DMS153 (cell line): ENCODE measurements at regions not wholly inside any gene's neighbourhood (a gene's known extent, or its start where the extent isn't known, plus 50 kb on each side); places are given as distances from the start of the nearest gene placed in this dataset.
"Not testable (repeated sequence)": the region's sequence is repeated elsewhere in the genome, so short reads cannot be mapped to it uniquely, and the experiment has no call there.

ENCODE experiments used
- DNase-seq: peaks from one replicate; lab custom pipeline; 2025; lab: John Stamatoyannopoulos, UW

- DNase-seq = no peak
Measured at GRCh38 chr13:28607187-28607955, 51.6 kb upstream of the POMP start.

GRCh38 chr13:28606466-28606865 lies 52.5 kb upstream of the POMP start:
- DNase-seq = no peak

- DNase-seq = not testable (repeated sequence)
Measured at GRCh38 chr13:28605147-28605546, 53.8 kb upstream of the POMP start.

- DNase-seq = no peak
Measured at GRCh38 chr13:28603043-28603664, 55.8 kb upstream of the POMP start.

GRCh38 chr13:28602580-28602979 lies 56.4 kb upstream of the POMP start:
- DNase-seq = no peak

- DNase-seq = no peak
Measured at GRCh38 chr13:28601581-28601980, 57.3 kb upstream of the POMP start.

GRCh38 chr13:28597641-28598040 lies 61.3 kb upstream of the POMP start:
- DNase-seq = no peak

GRCh38 chr13:28590461-28590860 lies 68.5 kb upstream of the POMP start:
- no peak for DNase-seq

- no peak for DNase-seq
Measured at GRCh38 chr13:28588296-28588695, 70.6 kb upstream of the POMP start.

GRCh38 chr13:28587174-28587540 lies 71.8 kb upstream of the POMP start:
- no peak for DNase-seq

GRCh38 chr13:28586439-28587173 lies 72.3 kb upstream of the POMP start:
- DNase-seq = no peak

- DNase-seq = no peak
Measured at GRCh38 chr13:28585561-28585960, 73.4 kb upstream of the POMP start.

GRCh38 chr13:28584873-28585381 lies 74.0 kb upstream of the POMP start:
- DNase-seq = no peak

GRCh38 chr13:28583651-28584091 lies 75.3 kb upstream of the POMP start:
- no peak for DNase-seq

GRCh38 chr13:28582892-28583240 lies 76.1 kb upstream of the POMP start:
- DNase-seq = no peak

- DNase-seq = no peak
Measured at GRCh38 chr13:28582225-28582891, 76.6 kb upstream of the POMP start.

- no peak for DNase-seq
Measured at GRCh38 chr13:28581451-28581850, 77.5 kb upstream of the POMP start.

GRCh38 chr13:28579736-28580135 lies 79.2 kb upstream of the POMP start:
- no peak for DNase-seq

GRCh38 chr13:28579322-28579721 lies 79.6 kb upstream of the POMP start:
- no peak for DNase-seq

GRCh38 chr13:28576067-28576466 lies 81.1 kb upstream of the FLT1 start:
- no peak for DNase-seq

GRCh38 chr13:28575200-28575599 lies 80.3 kb upstream of the FLT1 start:
- no peak for DNase-seq

GRCh38 chr13:28574617-28575142 lies 79.8 kb upstream of the FLT1 start:
- DNase-seq = peak; percentile 65
